ENCODE measurements at regions not wholly inside any gene's neighbourhood (a gene's known extent, or its start where the extent isn't known, plus 50 kb on each side); places are given as distances from the start of the nearest gene placed in this dataset.

GRCh38 chr3:18237251-18238005 lies 187.7 kb downstream of the SATB1 start:
- ChIA-PET CTCF (no interaction called here), POLR2A (no interaction called here)
- Histone ChIP-seq H3K36me3 (ENCODE audit: control insufficient read depth in 4 of 4, insufficient read depth in 4 of 4, low read length in 3 of 4) (no peaks in the 10 kb centered on the region), H3K4me1 (ENCODE audit: control extremely low read depth in 1 of 4, control insufficient read depth in 4 of 4, insufficient read depth in 4 of 4, low read length in 3 of 4) (peaks cover 0 to 11% (median 5%) of the 10 kb centered on the region in 4 experiments), H3K27me3 (replicated peaks in 2 of 5; ENCODE audit: control insufficient read depth in 4 of 5, insufficient read depth in 5 of 5, low read length in 4 of 5) (no peaks in the 10 kb centered on the region), H3K4me3 (ENCODE audit: control insufficient read depth in 1 of 7, extremely low read depth in 1 of 7, insufficient read depth in 4 of 7, low read depth in 2 of 7, low read length in 6 of 7) (no peak overlapping the region), H3K9me3 (ENCODE audit: control extremely low read depth in 1 of 5, control insufficient read depth in 4 of 5, insufficient read depth in 2 of 5, low read depth in 1 of 5, low read length in 4 of 5) (peaks cover 0 to 1% (median 0%) of the 10 kb centered on the region in 5 experiments), H3K27ac (ENCODE audit: insufficient read depth in 1 of 2, low read depth in 1 of 2, low read length in 2 of 2, poor library complexity in 1 of 2, severe bottlenecking in 2 of 2) (no peak overlapping the region)
- WGBS (ENCODE audit: insufficient coverage): 76% methylated on average over 3 of the region's 5 CpGs
- no peak for DNase-seq

- ChIA-PET POLR2A (no interaction called here), CTCF (no interaction called here)
- no peaks in the 10 kb centered on the region for H3K27me3 ChIP-seq (replicated peaks in 2 of 5; ENCODE audit: control insufficient read depth in 4 of 5, insufficient read depth in 5 of 5, low read length in 4 of 5)
- 100% methylated on average over 2 of the region's 2 CpGs for WGBS (ENCODE audit: insufficient coverage)
- peaks cover 0 to 1% (median 0%) of the 10 kb centered on the region in 5 experiments for H3K9me3 ChIP-seq (ENCODE audit: control extremely low read depth in 1 of 5, control insufficient read depth in 4 of 5, insufficient read depth in 2 of 5, low read depth in 1 of 5, low read length in 4 of 5)
- H3K4me1 ChIP-seq (ENCODE audit: control extremely low read depth in 1 of 4, control insufficient read depth in 4 of 4, insufficient read depth in 4 of 4, low read length in 3 of 4): peaks cover 0 to 11% (median 5%) of the 10 kb centered on the region in 4 experiments
- H3K36me3 ChIP-seq (ENCODE audit: control insufficient read depth in 4 of 4, insufficient read depth in 4 of 4, low read length in 3 of 4): no peaks in the 10 kb centered on the region
- no peak for DNase-seq
- H3K27ac ChIP-seq (ENCODE audit: insufficient read depth in 1 of 2, low read depth in 1 of 2, low read length in 2 of 2, poor library complexity in 1 of 2, severe bottlenecking in 2 of 2): no peak overlapping the region
- H3K4me3 ChIP-seq (ENCODE audit: control insufficient read depth in 1 of 7, extremely low read depth in 1 of 7, insufficient read depth in 4 of 7, low read depth in 2 of 7, low read length in 6 of 7): no peak overlapping the region
These were observed 188.4 kb downstream of the SATB1 start for GRCh38 chr3:18236726-18237125.

GRCh38 chr3:18234717-18235335 lies 190.3 kb downstream of the SATB1 start:
- Histone ChIP-seq H3K4me3 (ENCODE audit: control insufficient read depth in 1 of 7, extremely low read depth in 1 of 7, insufficient read depth in 4 of 7, low read depth in 2 of 7, low read length in 6 of 7) (no peak overlapping the region), H3K4me1 (ENCODE audit: control extremely low read depth in 1 of 4, control insufficient read depth in 4 of 4, insufficient read depth in 4 of 4, low read length in 3 of 4) (peaks cover 0 to 11% (median 5%) of the 10 kb centered on the region in 4 experiments), H3K27me3 (replicated peaks in 2 of 5; ENCODE audit: control insufficient read depth in 4 of 5, insufficient read depth in 5 of 5, low read length in 4 of 5) (no peaks in the 10 kb centered on the region), H3K36me3 (ENCODE audit: control insufficient read depth in 4 of 4, insufficient read depth in 4 of 4, low read length in 3 of 4) (no peaks in the 10 kb centered on the region), H3K9me3 (ENCODE audit: control extremely low read depth in 1 of 5, control insufficient read depth in 4 of 5, insufficient read depth in 2 of 5, low read depth in 1 of 5, low read length in 4 of 5) (peaks cover 0 to 1% (median 0%) of the 10 kb centered on the region in 5 experiments), H3K27ac (ENCODE audit: insufficient read depth in 1 of 2, low read depth in 1 of 2, low read length in 2 of 2, poor library complexity in 1 of 2, severe bottlenecking in 2 of 2) (no peak overlapping the region)
- CTCF ChIA-PET: interaction anchor here (0.9 to 1.1 kb wide), 2 partner anchors 9 to 13 kb away, joined by 3 read pairs; no protein-coding TSS in a partner anchor
- no CpG with 5 or more reads among the region's 4 CpGs for WGBS (ENCODE audit: insufficient coverage)
- no peak for DNase-seq
- POLR2A ChIA-PET: no interaction called here

- Histone ChIP-seq H3K9me3 (ENCODE audit: control extremely low read depth in 1 of 5, control insufficient read depth in 4 of 5, insufficient read depth in 2 of 5, low read depth in 1 of 5, low read length in 4 of 5) (peaks cover 0 to 1% (median 0%) of the 10 kb centered on the region in 5 experiments), H3K4me3 (ENCODE audit: control insufficient read depth in 1 of 7, extremely low read depth in 1 of 7, insufficient read depth in 4 of 7, low read depth in 2 of 7, low read length in 6 of 7) (no peak overlapping the region), H3K27me3 (replicated peaks in 2 of 5; ENCODE audit: control insufficient read depth in 4 of 5, insufficient read depth in 5 of 5, low read length in 4 of 5) (no peaks in the 10 kb centered on the region), H3K27ac (ENCODE audit: insufficient read depth in 1 of 2, low read depth in 1 of 2, low read length in 2 of 2, poor library complexity in 1 of 2, severe bottlenecking in 2 of 2) (no peak overlapping the region), H3K36me3 (ENCODE audit: control insufficient read depth in 4 of 4, insufficient read depth in 4 of 4, low read length in 3 of 4) (no peaks in the 10 kb centered on the region), H3K4me1 (ENCODE audit: control extremely low read depth in 1 of 4, control insufficient read depth in 4 of 4, insufficient read depth in 4 of 4, low read length in 3 of 4) (peaks cover 0 to 11% (median 5%) of the 10 kb centered on the region in 4 experiments)
- ChIA-PET CTCF (interaction anchor here (1.1 kb wide), 1 partner anchor 12 kb away, joined by 3 read pairs; no protein-coding TSS in a partner anchor), POLR2A (no interaction called here)
- WGBS (ENCODE audit: insufficient coverage): 95% methylated on average over 10 of the region's 10 CpGs
- DNase-seq: no peak
These were observed 191.0 kb downstream of the SATB1 start for GRCh38 chr3:18233987-18234716.

- CTCF ChIA-PET: no interaction called here
- H3K36me3 ChIP-seq (ENCODE audit: control insufficient read depth in 4 of 4, insufficient read depth in 4 of 4, low read length in 3 of 4): no peaks in the 10 kb centered on the region
These were observed 192.8 kb downstream of the SATB1 start for GRCh38 chr3:18232317-18232716.

GRCh38 chr3:18228060-18228459 lies 197.1 kb downstream of the SATB1 start:
- ChIA-PET POLR2A (no interaction called here), CTCF (interaction anchor here (0.9 to 1.5 kb wide), 2 partner anchors 17 to 65 kb away, joined by 3 read pairs; no protein-coding TSS in a partner anchor)
- no peak overlapping the region for H3K4me3 ChIP-seq (ENCODE audit: control insufficient read depth in 1 of 7, extremely low read depth in 1 of 7, insufficient read depth in 4 of 7, low read depth in 2 of 7, low read length in 6 of 7)
- H3K36me3 ChIP-seq (ENCODE audit: control insufficient read depth in 4 of 4, insufficient read depth in 4 of 4, low read length in 3 of 4): no peaks in the 10 kb centered on the region
- H3K4me1 ChIP-seq (ENCODE audit: control extremely low read depth in 1 of 4, control insufficient read depth in 4 of 4, insufficient read depth in 4 of 4, low read length in 3 of 4): peaks cover 3 to 39% (median 25%) of the 10 kb centered on the region in 4 experiments
- no peaks in the 10 kb centered on the region for H3K27me3 ChIP-seq (replicated peaks in 2 of 5; ENCODE audit: control insufficient read depth in 4 of 5, insufficient read depth in 5 of 5, low read length in 4 of 5)
- no peak for DNase-seq
- 9% methylated on average over 1 of the region's 1 CpG for WGBS (ENCODE audit: insufficient coverage)
- no peak overlapping the region for H3K27ac ChIP-seq (ENCODE audit: insufficient read depth in 1 of 2, low read depth in 1 of 2, low read length in 2 of 2, poor library complexity in 1 of 2, severe bottlenecking in 2 of 2)
- H3K9me3 ChIP-seq (ENCODE audit: control extremely low read depth in 1 of 5, control insufficient read depth in 4 of 5, insufficient read depth in 2 of 5, low read depth in 1 of 5, low read length in 4 of 5): no peaks in the 10 kb centered on the region

More at GRCh38 chr3:18232317-18232716, 192.8 kb downstream of the SATB1 start:
- no peak for DNase-seq
- H3K27me3 ChIP-seq (replicated peaks in 2 of 5; ENCODE audit: control insufficient read depth in 4 of 5, insufficient read depth in 5 of 5, low read length in 4 of 5): no peaks in the 10 kb centered on the region
- POLR2A ChIA-PET: no interaction called here
- peaks cover 0 to 14% (median 8%) of the 10 kb centered on the region in 4 experiments for H3K4me1 ChIP-seq (ENCODE audit: control extremely low read depth in 1 of 4, control insufficient read depth in 4 of 4, insufficient read depth in 4 of 4, low read length in 3 of 4)
- WGBS (ENCODE audit: insufficient coverage): 100% methylated on average over 1 of the region's 3 CpGs
- no peak overlapping the region for H3K27ac ChIP-seq (ENCODE audit: insufficient read depth in 1 of 2, low read depth in 1 of 2, low read length in 2 of 2, poor library complexity in 1 of 2, severe bottlenecking in 2 of 2)
- no peak overlapping the region for H3K4me3 ChIP-seq (ENCODE audit: control insufficient read depth in 1 of 7, extremely low read depth in 1 of 7, insufficient read depth in 4 of 7, low read depth in 2 of 7, low read length in 6 of 7)
- peaks cover 0 to 1% (median 0%) of the 10 kb centered on the region in 5 experiments for H3K9me3 ChIP-seq (ENCODE audit: control extremely low read depth in 1 of 5, control insufficient read depth in 4 of 5, insufficient read depth in 2 of 5, low read depth in 1 of 5, low read length in 4 of 5)

Measured in common myeloid progenitor, CD34-positive (primary cell).